ENCODE measurements at regions not wholly inside any gene's neighbourhood (a gene's known extent, or its start where the extent isn't known, plus 50 kb on each side); places are given as distances from the start of the nearest gene placed in this dataset.

- H3K9me3 Mint-ChIP-seq (ENCODE audit: unreplicated experiment) = no peaks in the 10 kb centered on the region
- no peaks in the 10 kb centered on the region for H3K4me1 Mint-ChIP-seq (ENCODE audit: unreplicated experiment)
- TF ChIP-seq, protein P1, sequence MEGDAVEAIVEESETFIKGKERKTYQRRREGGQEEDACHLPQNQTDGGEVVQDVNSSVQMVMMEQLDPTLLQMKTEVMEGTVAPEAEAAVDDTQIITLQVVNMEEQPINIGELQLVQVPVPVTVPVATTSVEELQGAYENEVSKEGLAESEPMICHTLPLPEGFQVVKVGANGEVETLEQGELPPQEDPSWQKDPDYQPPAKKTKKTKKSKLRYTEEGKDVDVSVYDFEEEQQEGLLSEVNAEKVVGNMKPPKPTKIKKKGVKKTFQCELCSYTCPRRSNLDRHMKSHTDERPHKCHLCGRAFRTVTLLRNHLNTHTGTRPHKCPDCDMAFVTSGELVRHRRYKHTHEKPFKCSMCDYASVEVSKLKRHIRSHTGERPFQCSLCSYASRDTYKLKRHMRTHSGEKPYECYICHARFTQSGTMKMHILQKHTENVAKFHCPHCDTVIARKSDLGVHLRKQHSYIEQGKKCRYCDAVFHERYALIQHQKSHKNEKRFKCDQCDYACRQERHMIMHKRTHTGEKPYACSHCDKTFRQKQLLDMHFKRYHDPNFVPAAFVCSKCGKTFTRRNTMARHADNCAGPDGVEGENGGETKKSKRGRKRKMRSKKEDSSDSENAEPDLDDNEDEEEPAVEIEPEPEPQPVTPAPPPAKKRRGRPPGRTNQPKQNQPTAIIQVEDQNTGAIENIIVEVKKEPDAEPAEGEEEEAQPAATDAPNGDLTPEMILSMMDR (IDR thresholded peaks at IDR 0.05) = no peak
- no peak overlapping the region for H3K4me3 Mint-ChIP-seq (ENCODE audit: unreplicated experiment)
- DNase-seq (ENCODE audit: extremely low spot score, unreplicated experiment) = no peak
- no peak overlapping the region for H3K27ac Mint-ChIP-seq (ENCODE audit: unreplicated experiment)
- H3K36me3 Mint-ChIP-seq (ENCODE audit: unreplicated experiment) = no peaks in the 10 kb centered on the region
- H3K27me3 Mint-ChIP-seq (ENCODE audit: unreplicated experiment) = peaks cover 9% of the 10 kb centered on the region
Observed at GRCh38 chr6:152811785-152812184, 61.2 kb downstream of the VIP start.

DNA sequence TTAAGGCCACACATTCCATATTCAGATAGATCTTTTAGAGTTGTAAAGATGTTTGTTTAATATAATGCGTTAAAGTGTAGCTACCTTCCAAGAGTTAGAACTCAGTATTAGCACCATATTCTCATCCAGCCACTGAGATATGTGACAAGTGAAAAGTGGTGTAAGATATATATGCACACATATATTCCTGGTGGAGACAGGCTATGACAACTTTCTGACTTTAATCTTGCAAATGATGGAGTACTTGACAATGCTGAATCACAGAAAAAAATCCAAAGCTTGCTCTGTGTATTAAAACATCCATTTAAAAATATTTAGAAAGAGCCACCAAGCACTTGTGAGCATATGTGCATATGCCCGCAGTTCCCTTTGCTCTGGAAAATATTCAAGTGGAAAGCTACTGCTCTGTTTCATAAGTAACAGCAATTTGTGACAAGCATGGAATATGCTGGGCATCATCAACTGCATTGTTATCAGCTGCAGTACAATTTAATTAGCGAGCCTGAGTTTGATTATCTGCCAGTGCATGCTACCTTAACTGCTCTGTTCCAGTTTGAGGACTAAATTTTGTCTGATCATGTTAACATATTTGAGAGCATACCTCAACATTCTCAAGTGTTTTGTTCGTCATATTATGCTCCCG, 64.8 kb downstream of the VIP start:
- TF ChIP-seq, protein P1 (IDR thresholded peaks at IDR 0.05) = no peak
- Mint-ChIP-seq H3K9me3 (ENCODE audit: unreplicated experiment) (no peaks in the 10 kb centered on the region), H3K27ac (ENCODE audit: unreplicated experiment) (no peak overlapping the region), H3K4me1 (ENCODE audit: unreplicated experiment) (no peaks in the 10 kb centered on the region), H3K27me3 (ENCODE audit: unreplicated experiment) (peaks cover 9% of the 10 kb centered on the region), H3K36me3 (ENCODE audit: unreplicated experiment) (no peaks in the 10 kb centered on the region), H3K4me3 (ENCODE audit: unreplicated experiment) (no peak overlapping the region)
- DNase-seq (ENCODE audit: extremely low spot score, unreplicated experiment) = no peak

DNA sequence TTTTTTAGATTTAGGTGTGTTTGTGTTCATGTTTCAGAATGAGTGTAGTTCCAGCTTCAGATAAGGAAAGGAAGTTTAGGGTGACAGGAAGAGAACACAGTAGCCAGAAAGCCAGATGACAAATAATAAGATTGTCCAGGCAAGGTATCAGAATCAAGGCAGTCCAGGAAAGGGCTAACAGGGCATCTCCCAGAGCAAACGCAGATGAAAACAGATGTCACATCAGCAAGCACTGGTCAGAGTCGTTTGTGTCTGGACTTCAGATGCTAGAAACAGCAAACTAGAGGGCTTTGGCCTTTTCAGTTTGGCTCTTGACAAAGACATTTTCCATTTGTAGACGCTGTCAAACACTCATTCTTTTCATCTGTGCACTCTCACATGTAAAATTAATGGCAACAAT, 65.5 kb downstream of the VIP start:
- no peak for DNase-seq (ENCODE audit: extremely low spot score, unreplicated experiment)
- Mint-ChIP-seq H3K27me3 (ENCODE audit: unreplicated experiment) (peaks cover 5% of the 10 kb centered on the region), H3K27ac (ENCODE audit: unreplicated experiment) (no peak overlapping the region), H3K4me1 (ENCODE audit: unreplicated experiment) (no peaks in the 10 kb centered on the region), H3K36me3 (ENCODE audit: unreplicated experiment) (no peaks in the 10 kb centered on the region), H3K9me3 (ENCODE audit: unreplicated experiment) (no peaks in the 10 kb centered on the region), H3K4me3 (ENCODE audit: unreplicated experiment) (no peak overlapping the region)
- TF ChIP-seq, protein P1 (IDR thresholded peaks at IDR 0.05) = no peak

- TF ChIP-seq, protein P1 (IDR thresholded peaks at IDR 0.05) = no peak
- no peak overlapping the region for H3K27ac Mint-ChIP-seq (ENCODE audit: unreplicated experiment)
- no peak for DNase-seq (ENCODE audit: extremely low spot score, unreplicated experiment)
- H3K9me3 Mint-ChIP-seq (ENCODE audit: unreplicated experiment) = no peaks in the 10 kb centered on the region
- no peak overlapping the region for H3K4me3 Mint-ChIP-seq (ENCODE audit: unreplicated experiment)
- no peaks in the 10 kb centered on the region for H3K4me1 Mint-ChIP-seq (ENCODE audit: unreplicated experiment)
- peaks cover 13% of the 10 kb centered on the region for H3K27me3 Mint-ChIP-seq (ENCODE audit: unreplicated experiment)
- no peaks in the 10 kb centered on the region for H3K36me3 Mint-ChIP-seq (ENCODE audit: unreplicated experiment)
Observed at GRCh38 chr6:152821525-152821924, 70.9 kb downstream of the VIP start.

- H3K27ac Mint-ChIP-seq (ENCODE audit: unreplicated experiment) = no peak overlapping the region
- H3K27me3 Mint-ChIP-seq (ENCODE audit: unreplicated experiment) = peaks cover 13% of the 10 kb centered on the region
- no peaks in the 10 kb centered on the region for H3K4me1 Mint-ChIP-seq (ENCODE audit: unreplicated experiment)
- TF ChIP-seq, protein P1 (IDR thresholded peaks at IDR 0.05) = no peak
- H3K36me3 Mint-ChIP-seq (ENCODE audit: unreplicated experiment) = no peaks in the 10 kb centered on the region
- no peaks in the 10 kb centered on the region for H3K9me3 Mint-ChIP-seq (ENCODE audit: unreplicated experiment)
- DNase-seq (ENCODE audit: extremely low spot score, unreplicated experiment) = no peak
- no peak overlapping the region for H3K4me3 Mint-ChIP-seq (ENCODE audit: unreplicated experiment)
Observed at GRCh38 chr6:152824666-152825065, 74.1 kb downstream of the VIP start.
